CD14-positive monocyte (primary cell): ENCODE measurements at regions not wholly inside any gene's neighbourhood (a gene's known extent, or its start where the extent isn't known, plus 50 kb on each side); places are given as distances from the start of the nearest gene placed in this dataset.

ENCODE experiments used
- DNase-seq, 3 donors: peaks; one replicate each; pipeline ENCODE4 v3.0.0-alpha.2; 2011 to 2022
- H2AFZ ChIP-seq: 2 replicates; pipeline ENCODE4 v1.6.0; 2012; ENCODE audit warnings: mild to moderate bottlenecking, low read depth, low read length, inconsistent platforms; ENCODE audit not compliant: insufficient read depth, poor library complexity, severe bottlenecking
- H3K27ac ChIP-seq, 2 donors: 1 replicate in 1 of 2; 2 replicates in 1 of 2; pipeline ENCODE4 v1.5.1; 2012 to 2013; ENCODE audit warnings: low read length in 2 of 2, control low read depth in 1 of 2, inconsistent platforms in 1 of 2, low read depth in 1 of 2, mild to moderate bottlenecking in 1 of 2
- H3K27me3 ChIP-seq, 2 donors: one replicate each; pipeline versions ENCODE4 v1.6.0 to v1.6.1; 2011 to 2013; ENCODE audit warnings: low read length in 2 of 2; ENCODE audit not compliant: control insufficient read depth in 2 of 2, insufficient read depth in 2 of 2
- H3K36me3 ChIP-seq, 2 donors: replicated peaks in 1 of 2; 1 replicate in 1 of 2; 2 replicates in 1 of 2; pipeline versions ENCODE4 v1.5.1 to v1.6.1; 2012 to 2013; ENCODE audit warnings: low read length in 2 of 2, control low read depth in 1 of 2, inconsistent platforms in 1 of 2, mild to moderate bottlenecking in 1 of 2; ENCODE audit not compliant: insufficient read depth in 2 of 2, control insufficient read depth in 1 of 2
- H3K4me1 ChIP-seq, 2 donors: 1 replicate in 1 of 2; 2 replicates in 1 of 2; pipeline versions ENCODE4 v1.5.1 to v1.6.1; 2012 to 2013; ENCODE audit warnings: low read length in 2 of 2, control low read depth in 1 of 2, inconsistent platforms in 1 of 2, mild to moderate bottlenecking in 1 of 2, moderate library complexity in 1 of 2; ENCODE audit not compliant: insufficient read depth in 2 of 2, control insufficient read depth in 1 of 2
- H3K4me2 ChIP-seq: replicated peaks from 2 replicates; pipeline ENCODE3; 2012; ENCODE audit warnings: low read length, moderate library complexity, mild to moderate bottlenecking; ENCODE audit not compliant: poor library complexity, severe bottlenecking; ENCODE audit errors: extremely low read depth
- H3K4me3 ChIP-seq, 3 experiments: fragments of 200-600 bp in 1 of 3; sonication (generic) in 1 of 3; replicated peaks in 1 of 3; 1 replicate in 2 of 3; 2 replicates in 1 of 3; pipeline ENCODE4 v1.5.1; 2011 to 2013; ENCODE audit warnings: low read length in 3 of 3, mild to moderate bottlenecking in 3 of 3, control low read depth in 2 of 3, low read depth in 2 of 3, inconsistent platforms in 1 of 3, moderate library complexity in 1 of 3
- H3K79me2 ChIP-seq: 2 replicates; pipeline ENCODE4 v1.6.0; 2012; ENCODE audit warnings: mild to moderate bottlenecking, control low read depth, inconsistent platforms, low read length, moderate library complexity; ENCODE audit not compliant: insufficient read depth
- H3K9ac ChIP-seq: 2 replicates; pipeline ENCODE4 v1.6.0; 2017; ENCODE audit warnings: low read length, mild to moderate bottlenecking; ENCODE audit not compliant: insufficient read depth, poor library complexity, severe bottlenecking
- H3K9me3 ChIP-seq, 2 donors: replicated peaks in 1 of 2; 1 replicate in 1 of 2; 2 replicates in 1 of 2; pipeline versions ENCODE4 v1.5.1 to v1.6.1; 2012 to 2013; ENCODE audit warnings: low read length in 2 of 2, control low read depth in 1 of 2; ENCODE audit not compliant: control insufficient read depth in 1 of 2, insufficient read depth in 1 of 2
- H4K20me1 ChIP-seq: 2 replicates; pipeline ENCODE4 v1.6.0; 2012; ENCODE audit warnings: mild to moderate bottlenecking, low read length, control low read depth, moderate library complexity; ENCODE audit not compliant: insufficient read depth
- H3K27ac Mint-ChIP-seq, 7 donors: one replicate each; pipeline ENCODE4 v1.8.0; 2020; ENCODE audit warnings: mild to moderate bottlenecking in 7 of 7, mixed read lengths in 7 of 7, moderate library complexity in 6 of 7, inconsistent platforms in 2 of 7
- H3K27me3 Mint-ChIP-seq, 3 donors: one replicate each; pipeline ENCODE4 v1.8.0; 2021 to 2022; ENCODE audit warnings: low read depth in 3 of 3, mild to moderate bottlenecking in 3 of 3, mixed read lengths in 3 of 3, moderate library complexity in 3 of 3, inconsistent platforms in 1 of 3
- H3K36me3 Mint-ChIP-seq, 2 donors: one replicate each; pipeline ENCODE4 v1.8.0; 2020; ENCODE audit warnings: mixed read lengths in 2 of 2, inconsistent platforms in 1 of 2, mild to moderate bottlenecking in 1 of 2
- H3K4me1 Mint-ChIP-seq: one replicate; pipeline ENCODE4 v1.8.0; 2020; ENCODE audit warnings: mild to moderate bottlenecking, mixed read lengths
- H3K4me3 Mint-ChIP-seq, 2 donors: one replicate each; pipeline ENCODE4 v1.8.0; 2020; ENCODE audit warnings: mild to moderate bottlenecking in 2 of 2, mixed read lengths in 2 of 2, moderate library complexity in 1 of 2
- H3K9me3 Mint-ChIP-seq, 7 donors: one replicate each; pipeline ENCODE4 v1.8.0; 2020 to 2022; ENCODE audit warnings: mixed read lengths in 7 of 7, mild to moderate bottlenecking in 6 of 7, moderate library complexity in 6 of 7, inconsistent platforms in 2 of 7
- CTCF ChIP-seq: fragments of 200-600 bp; IDR thresholded peaks from one replicate; pipeline ENCODE4 v1.8.0; 2022; ENCODE audit warnings: antibody characterized with exemption, mild to moderate bottlenecking
- WGBS: methylation state at CpG from one replicate; pipeline ENCODE4 v1.1.5; 2013; ENCODE audit warnings: missing lambda C conversion rate; ENCODE audit not compliant: insufficient coverage; 5-methylcytosine and 5-hydroxymethylcytosine counted together
- intact Hi-C, 2 donors: fragments of 100-400 bp; cut with micrococcal nuclease; formaldehyde crosslinking; loops; one replicate each; pipeline versions ENCODE4 v1.15.0 to v1.15.1; 2023

DNA sequence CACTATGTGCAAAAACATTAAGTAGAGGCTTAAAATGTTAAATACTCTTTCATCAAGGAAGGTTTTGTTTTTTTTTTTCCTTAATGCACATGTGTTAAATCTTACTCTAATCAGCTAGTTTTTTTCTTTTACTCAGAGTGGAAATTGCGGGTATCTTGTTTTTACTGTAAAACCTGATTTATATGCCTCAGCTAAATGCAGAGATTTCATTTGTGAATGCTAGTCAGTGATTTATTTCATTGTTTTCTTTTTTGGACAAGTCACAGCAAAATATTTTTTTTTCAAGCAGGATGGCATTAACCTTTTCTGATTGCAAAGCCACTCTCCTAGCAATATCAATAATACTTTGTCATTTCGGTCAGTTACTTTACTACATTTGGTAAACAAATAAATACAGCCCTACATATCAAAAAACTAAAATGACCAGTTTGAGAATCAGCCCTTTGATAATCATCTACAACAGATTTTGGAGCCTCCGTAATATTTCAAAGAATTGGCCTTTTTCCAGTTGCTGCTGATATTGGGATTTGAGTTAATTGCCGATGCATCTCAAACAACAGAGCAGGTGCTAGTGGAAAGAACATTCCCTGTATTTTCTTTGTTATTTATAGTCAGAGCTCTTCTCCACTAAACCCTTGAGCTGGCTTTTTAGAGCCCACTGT is 579.2 kb upstream of the ZNF608 start:
- TF ChIP-seq CTCF = no peak
- Histone ChIP-seq H3K9me3 (no peaks in the 10 kb centered on the region), H3K9ac (no peak overlapping the region), H3K27me3 (no peaks in the 10 kb centered on the region), H3K4me2 (no peak overlapping the region), H3K36me3 (no peaks in the 10 kb centered on the region), H4K20me1 (no peaks in the 10 kb centered on the region), H2AFZ (no peak overlapping the region), H3K79me2 (no peaks in the 10 kb centered on the region), H3K4me1 (no peaks in the 10 kb centered on the region), H3K27ac (no peak overlapping the region), H3K4me3 (no peak overlapping the region)
- H3K27ac Mint-ChIP-seq = no peak overlapping the region
- intact Hi-C loops = no loop called here
- peaks cover 0 to 5% (median 0%) of the 10 kb centered on the region in 7 donors for H3K9me3 Mint-ChIP-seq
- no peaks in the 10 kb centered on the region for H3K4me1 Mint-ChIP-seq
- peaks cover 0 to 1% (median 0%) of the 10 kb centered on the region in 3 donors for H3K27me3 Mint-ChIP-seq
- WGBS = 100% methylated on average over 1 of the region's 4 CpGs
- H3K36me3 Mint-ChIP-seq = no peaks in the 10 kb centered on the region
- H3K4me3 Mint-ChIP-seq = no peak overlapping the region
- DNase-seq = no peak

DNA sequence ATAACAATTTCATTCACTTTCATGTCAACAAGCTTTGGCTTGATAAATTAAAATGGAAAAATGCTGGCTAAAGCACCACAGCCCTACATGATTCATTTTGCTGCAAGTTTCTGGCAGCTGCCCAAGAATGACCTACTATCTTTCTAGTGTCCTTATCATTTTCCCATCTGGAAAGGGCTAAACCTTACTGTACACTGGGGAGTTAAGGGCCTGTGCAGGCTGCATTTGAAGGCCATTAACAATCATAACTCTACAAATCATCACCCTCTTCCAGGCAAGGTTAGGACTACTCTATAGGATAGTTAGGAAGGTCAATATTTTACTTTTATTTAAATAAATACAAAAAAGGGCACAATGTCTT is 579.7 kb upstream of the ZNF608 start:
- Histone ChIP-seq H3K79me2 (no peaks in the 10 kb centered on the region), H2AFZ (no peak overlapping the region), H3K4me1 (no peaks in the 10 kb centered on the region), H3K27me3 (no peaks in the 10 kb centered on the region), H3K4me2 (no peak overlapping the region), H4K20me1 (no peaks in the 10 kb centered on the region), H3K36me3 (no peaks in the 10 kb centered on the region), H3K9me3 (no peaks in the 10 kb centered on the region), H3K9ac (no peak overlapping the region), H3K27ac (no peak overlapping the region), H3K4me3 (no peak overlapping the region)
- H3K4me1 Mint-ChIP-seq = no peaks in the 10 kb centered on the region
- H3K36me3 Mint-ChIP-seq = no peaks in the 10 kb centered on the region
- no peak for DNase-seq
- intact Hi-C loops = no loop called here
- TF ChIP-seq CTCF = no peak
- H3K27ac Mint-ChIP-seq = no peak overlapping the region
- H3K27me3 Mint-ChIP-seq = peaks cover 0 to 1% (median 0%) of the 10 kb centered on the region in 3 donors
- H3K4me3 Mint-ChIP-seq = no peak overlapping the region
- peaks cover 0 to 5% (median 0%) of the 10 kb centered on the region in 7 donors for H3K9me3 Mint-ChIP-seq
